Thyroid gland (tissue), 4 donors: ENCODE measurements at regions not wholly inside any gene's neighbourhood (a gene's known extent, or its start where the extent isn't known, plus 50 kb on each side); places are given as distances from the start of the nearest gene placed in this dataset.

ENCODE experiments used
- CTCF ChIP-seq, 6 experiments: fragments of 200-600 bp in 3 of 6; fragments of 450-650 bp in 3 of 6; sonication (generic) in 3 of 6; IDR thresholded peaks; one replicate each; pipeline ENCODE4 v1.5.1; 2016 to 2019; ENCODE audit warnings: antibody characterized with exemption in 6 of 6, mild to moderate bottlenecking in 2 of 6, inconsistent platforms in 1 of 6, moderate library complexity in 1 of 6
- POLR2A ChIP-seq, 2 donors: fragments of 450-650 bp; IDR thresholded peaks; one replicate each; pipeline ENCODE4 v1.6.1; 2017; ENCODE audit warnings: antibody characterized with exemption in 2 of 2, mild to moderate bottlenecking in 2 of 2, moderate library complexity in 1 of 2

DNA sequence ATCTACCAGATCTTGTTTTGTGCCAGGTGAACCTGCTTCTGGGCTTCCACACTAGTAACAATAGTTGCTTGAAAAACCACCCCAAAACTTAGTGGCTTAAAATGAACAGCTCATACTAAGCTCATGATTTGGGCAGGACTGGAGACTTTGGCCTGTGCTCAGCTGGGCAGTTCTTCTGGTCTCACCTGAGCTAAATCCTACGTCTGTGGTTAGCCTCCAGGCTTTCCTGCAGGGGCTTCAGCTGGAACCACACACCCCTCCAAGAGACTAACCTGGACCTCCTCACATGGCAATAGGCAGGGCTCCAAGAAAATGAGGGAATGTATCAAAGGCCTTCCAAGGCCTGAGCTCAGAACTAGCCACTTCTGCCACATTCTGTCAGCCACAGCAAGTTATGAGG lies 144.1 kb downstream of the CD8B2 start:
- no peak for TF ChIP-seq CTCF (IDR thresholded peaks at IDR 0.05)
- TF ChIP-seq POLR2A (IDR thresholded peaks at IDR 0.05): no peak
